Neural progenitor cell (in vitro differentiated cells): ENCODE measurements at regions not wholly inside any gene's neighbourhood (a gene's known extent, or its start where the extent isn't known, plus 50 kb on each side); places are given as distances from the start of the nearest gene placed in this dataset.

Source experiments
- CTCF ChIP-seq: fragments of 200-600 bp; sonication (generic); IDR thresholded peaks from 2 replicates; pipeline ENCODE4 v1.5.1; 2017; ENCODE audit warnings: antibody characterized with exemption, mild to moderate bottlenecking
- EZH2 ChIP-seq: fragments of 200-600 bp; sonication (generic); IDR thresholded peaks from 2 replicates; pipeline ENCODE4 v1.6.1; 2017; ENCODE audit warnings: antibody characterized with exemption, mild to moderate bottlenecking, moderate library complexity
- EZH2phosphoT487 ChIP-seq: fragments of 200-600 bp; sonication (generic); IDR thresholded peaks from 2 replicates; pipeline ENCODE4 v1.6.1; 2017; ENCODE audit warnings: antibody characterized with exemption

- TF ChIP-seq CTCF: no peak
- TF ChIP-seq EZH2: no peak
- no peak for TF ChIP-seq EZH2phosphoT487
Measured at GRCh38 chr6:87949194-87949593, 98.4 kb upstream of the SPACA1 start.
